C4-2B (cell line): ENCODE measurements at regions not wholly inside any gene's neighbourhood (a gene's known extent, or its start where the extent isn't known, plus 50 kb on each side); places are given as distances from the start of the nearest gene placed in this dataset.

Source experiments
- CTCF ChIP-seq: fragments of 450-650 bp; conservative IDR thresholded peaks from 2 replicates; pipeline ENCODE4 v1.5.1; 2017; ENCODE audit warnings: mild to moderate bottlenecking
- ZFX ChIP-seq: fragments of 450-650 bp; IDR thresholded peaks from 2 replicates; pipeline ENCODE4 v1.6.1; 2017

- no peak for TF ChIP-seq CTCF
- no peak for TF ChIP-seq ZFX
Observed at GRCh38 chr22:48259991-48260670, 1497.7 kb downstream of the TBC1D22A start.
